GM12875 (cell line): ENCODE measurements at regions not wholly inside any gene's neighbourhood (a gene's known extent, or its start where the extent isn't known, plus 50 kb on each side); places are given as distances from the start of the nearest gene placed in this dataset.

Experiments
- H3K4me3 ChIP-seq: one replicate; pipeline ENCODE4 v1.5.1; 2011; ENCODE audit warnings: low read depth, low read length, control low read depth
- CTCF ChIP-seq: IDR thresholded peaks from 2 replicates; pipeline ENCODE4 v1.5.1; 2011; ENCODE audit warnings: low read depth, mild to moderate bottlenecking, control low read depth, inconsistent platforms, low read length, moderate library complexity, borderline replicate concordance; ENCODE audit not compliant: insufficient read depth

GRCh38 chr3:150291515-150291914 lies 116.6 kb upstream of the TSC22D2 start:
- no peak overlapping the region for H3K4me3 ChIP-seq
- no peak for TF ChIP-seq CTCF

- peak; percentile 57; the same call in 1 of the 2 replicates for TF ChIP-seq CTCF
- no peak overlapping the region for H3K4me3 ChIP-seq
Measured at GRCh38 chr3:150286390-150287147, 121.5 kb upstream of the TSC22D2 start.

- no peak overlapping the region for H3K4me3 ChIP-seq
- TF ChIP-seq CTCF, result no peak
Measured at GRCh38 chr3:150285601-150286000, 122.5 kb upstream of the TSC22D2 start.

GRCh38 chr3:150278843-150279381 lies 129.2 kb upstream of the TSC22D2 start:
- no peak for TF ChIP-seq CTCF

GRCh38 chr3:150278195-150278594 lies 129.9 kb upstream of the TSC22D2 start:
- TF ChIP-seq CTCF, result no peak
- no peak overlapping the region for H3K4me3 ChIP-seq

More at GRCh38 chr3:150278843-150279381, 129.2 kb upstream of the TSC22D2 start:
- H3K4me3 ChIP-seq, result no peak overlapping the region

- no peak overlapping the region for H3K4me3 ChIP-seq
- no peak for TF ChIP-seq CTCF
Measured at GRCh38 chr3:150277444-150277843, 130.7 kb upstream of the TSC22D2 start.

- H3K4me3 ChIP-seq, result no peak overlapping the region
- TF ChIP-seq CTCF, result no peak
Measured at GRCh38 chr3:150275941-150276340, 132.2 kb upstream of the TSC22D2 start.
